HCT116 (cell line): ENCODE measurements at regions not wholly inside any gene's neighbourhood (a gene's known extent, or its start where the extent isn't known, plus 50 kb on each side); places are given as distances from the start of the nearest gene placed in this dataset.

ENCODE experiments used
- ATAC-seq: fragments of 200-7000 bp; cut with Tn5 transposase; 2 replicates; pipeline ENCODE4 v1.9.1; 2020; ENCODE audit warnings: mild to moderate bottlenecking, moderate library complexity
- BruUV-seq: library from RNA; stranded (reverse); fragments of 400-500 nt; replicated peaks from 2 replicates; lab custom pipeline; 2021; lab: Mats Ljungman, UMichigan
- CTCF ChIA-PET: fragments of 300-600 bp; sonication (Branson Sonifier 250); formaldehyde crosslinking; loops from one replicate; lab custom pipeline; 2021; ENCODE audit warnings: antibody characterized with exemption; lab: Charles Lee
- POLR2A ChIA-PET: fragments of 300-600, 350-600 bp; sonication (Branson Sonifier 250); formaldehyde crosslinking; loops from one replicate; lab custom pipeline; 2021; ENCODE audit warnings: antibody characterized with exemption; lab: Charles Lee
- RAD21 ChIA-PET, 2 experiments: fragments of 300-600 bp; sonication (Branson Sonifier 250); formaldehyde crosslinking; loops; one replicate each; lab custom pipeline; 2023; ENCODE audit warnings: low total read pairs in 2 of 2; ENCODE audit not compliant: uncharacterized antibody in 2 of 2, unreplicated experiment in 2 of 2, low non-redundant PET in 1 of 2; lab: Charles Lee
- DNase-seq: peaks from one replicate; pipeline ENCODE4 v3.0.0-alpha.2; 2010; ENCODE audit warnings: low read depth, low spot score
- H2AFZ ChIP-seq: fragments of 200-600 bp; shearing (Covaris generic), sonication (generic); 2 replicates; pipeline ENCODE4 v1.6.1; 2017; ENCODE audit warnings: low read depth, mixed run types, mixed read lengths, antibody characterized with exemption, low read length; ENCODE audit not compliant: poor library complexity, severe bottlenecking
- H3K27ac ChIP-seq: 2 replicates; pipeline ENCODE4 v1.5.1; 2012; ENCODE audit warnings: low read depth, low read length
- H3K27me3 ChIP-seq: fragments of 200-600 bp; sonication (generic); 2 replicates; pipeline ENCODE4 v1.6.1; 2016; ENCODE audit warnings: mixed run types, low read length, mixed read lengths; ENCODE audit not compliant: insufficient read depth
- H3K36me3 ChIP-seq, 2 experiments: fragments of 200-500 bp in 1 of 2; fragments of 200-600 bp in 1 of 2; sonication (Bioruptor generic) in 1 of 2; sonication (generic) in 1 of 2; 2 replicates each; pipeline versions ENCODE4 v1.5.1 to v1.6.1; 2014 to 2016; ENCODE audit warnings: low read length in 2 of 2, inconsistent platforms in 1 of 2, mixed read lengths in 1 of 2, mixed run types in 1 of 2; ENCODE audit not compliant: insufficient read depth in 2 of 2, control insufficient read depth in 1 of 2
- H3K4me1 ChIP-seq, 2 experiments: fragments of 200-600 bp in 1 of 2; sonication (generic) in 1 of 2; 2 replicates each; pipeline versions ENCODE4 v1.5.1 to v1.6.1; 2012 to 2017; ENCODE audit warnings: low read length in 2 of 2, inconsistent platforms in 1 of 2, mild to moderate bottlenecking in 1 of 2, mixed read lengths in 1 of 2, mixed run types in 1 of 2, moderate library complexity in 1 of 2; ENCODE audit not compliant: insufficient read depth in 2 of 2, control insufficient read depth in 1 of 2
- H3K4me2 ChIP-seq: fragments of 200-600 bp; sonication (generic); 2 replicates; pipeline ENCODE4 v1.6.1; 2017; ENCODE audit warnings: mixed run types, low read length, mixed read lengths
- H3K4me3 ChIP-seq, 2 experiments: fragments of 200-600 bp in 1 of 2; sonication (generic) in 1 of 2; replicated peaks in 1 of 2; 2 replicates each; pipeline ENCODE4 v1.5.1; 2011 to 2016; ENCODE audit warnings: low read length in 2 of 2, control low read depth in 1 of 2, low read depth in 1 of 2, mild to moderate bottlenecking in 1 of 2, mixed read lengths in 1 of 2, mixed run types in 1 of 2
- H3K79me2 ChIP-seq: fragments of 200-600 bp; sonication (generic); 2 replicates; pipeline ENCODE4 v1.6.1; 2017; ENCODE audit warnings: mild to moderate bottlenecking, mixed run types, low read length, moderate library complexity, mixed read lengths; ENCODE audit not compliant: insufficient read depth
- H3K9ac ChIP-seq: fragments of 200-600 bp; sonication (generic); 2 replicates; pipeline ENCODE4 v1.6.1; 2016; ENCODE audit warnings: low read length, mixed read lengths
- H3K9me2 ChIP-seq: fragments of 200-600 bp; sonication (generic), shearing (Covaris generic); 2 replicates; pipeline ENCODE4 v1.6.1; 2017; ENCODE audit warnings: mixed run types, mild to moderate bottlenecking, moderate library complexity; ENCODE audit not compliant: insufficient read depth
- H3K9me3 ChIP-seq, 2 experiments: fragments of 200-500 bp in 1 of 2; fragments of 200-600 bp in 1 of 2; sonication (Bioruptor generic) in 1 of 2; sonication (generic) in 1 of 2; 2 replicates each; pipeline ENCODE4 v1.6.1; 2014 to 2017; ENCODE audit warnings: low read length in 2 of 2, mixed read lengths in 2 of 2, inconsistent platforms in 1 of 2, low read depth in 1 of 2, mild to moderate bottlenecking in 1 of 2, mixed run types in 1 of 2, moderate library complexity in 1 of 2; ENCODE audit not compliant: control insufficient read depth in 1 of 2, insufficient read depth in 1 of 2
- H4K20me1 ChIP-seq: fragments of 200-600 bp; sonication (generic), shearing (Covaris generic); 2 replicates; pipeline ENCODE4 v1.6.1; 2017; ENCODE audit warnings: mixed run types, mild to moderate bottlenecking, moderate library complexity; ENCODE audit not compliant: insufficient read depth
- ATF3 ChIP-seq: IDR thresholded peaks from 2 replicates; pipeline ENCODE4 v1.6.1; 2012
- CBX3 ChIP-seq: IDR thresholded peaks from 2 replicates; pipeline ENCODE4 v1.6.1; 2012; ENCODE audit warnings: low read depth
- EGR1 ChIP-seq: IDR thresholded peaks from 2 replicates; pipeline ENCODE4 v1.6.1; 2012; ENCODE audit warnings: low read depth
- ELF1 ChIP-seq: IDR thresholded peaks from 2 replicates; pipeline ENCODE4 v1.6.1; 2012; ENCODE audit warnings: low read depth, borderline replicate concordance
- EZH2 ChIP-seq: fragments of 200-600 bp; sonication (generic); IDR thresholded peaks from 2 replicates; pipeline ENCODE4 v1.6.1; 2017; ENCODE audit warnings: antibody characterized with exemption, mixed run types
- EZH2phosphoT487 ChIP-seq: fragments of 200-600 bp; IDR thresholded peaks from 2 replicates; pipeline ENCODE4 v1.6.1; 2018; ENCODE audit warnings: antibody characterized with exemption, borderline replicate concordance
- FOSL1 ChIP-seq: IDR thresholded peaks from 2 replicates; pipeline ENCODE4 v1.6.1; 2012; ENCODE audit warnings: low read depth
- JUND ChIP-seq: IDR thresholded peaks from 2 replicates; pipeline ENCODE4 v1.6.1; 2012
- POLR2AphosphoS5 ChIP-seq: IDR thresholded peaks from 2 replicates; pipeline ENCODE4 v1.6.1; 2011; ENCODE audit warnings: mild to moderate bottlenecking, low read depth, low read length, moderate library complexity
- RAD21 ChIP-seq: IDR thresholded peaks from 2 replicates; pipeline ENCODE4 v1.6.1; 2012; ENCODE audit warnings: low read depth, mild to moderate bottlenecking
- SIN3A ChIP-seq: IDR thresholded peaks from 2 replicates; pipeline ENCODE4 v1.6.1; 2012; ENCODE audit warnings: low read depth
- SP1 ChIP-seq: IDR thresholded peaks from 2 replicates; pipeline ENCODE4 v1.6.1; 2012; ENCODE audit warnings: low read depth
- SRF ChIP-seq: IDR thresholded peaks from 2 replicates; pipeline ENCODE4 v1.6.1; 2012; ENCODE audit warnings: low read depth
- YY1 ChIP-seq: IDR thresholded peaks from 2 replicates; pipeline ENCODE4 v1.6.1; 2011; ENCODE audit warnings: low read length, low read depth, moderate library complexity, mild to moderate bottlenecking; ENCODE audit not compliant: insufficient replicate concordance; ENCODE audit errors: extremely low read depth
- intact Hi-C: fragments of 100-400 bp; cut with micrococcal nuclease; formaldehyde crosslinking; loops from 2 replicates; pipeline ENCODE4 v1.10.0; 2022

- Histone ChIP-seq H3K4me3 (no peak overlapping the region), H3K9me3 (no peaks in the 10 kb centered on the region), H3K4me2 (no peak overlapping the region), H3K9me2 (no peaks in the 10 kb centered on the region), H3K27ac (no peak overlapping the region)
- CTCF ChIA-PET, result no interaction called here
- BruUV-seq, result no TSS peak
- no peak for TF ChIP-seq RAD21
- TF ChIP-seq FOSL1, result no peak
- no peak for TF ChIP-seq SIN3A
- TF ChIP-seq YY1, result no peak
- TF ChIP-seq JUND, result no peak
- TF ChIP-seq CBX3, result no peak
- TF ChIP-seq EZH2phosphoT487, result no peak
- no peak for TF ChIP-seq ATF3
- TF ChIP-seq EGR1, result no peak
- TF ChIP-seq SP1, result no peak
- no peak for TF ChIP-seq SRF
- no peak for TF ChIP-seq EZH2
- TF ChIP-seq ELF1, result no peak
- TF ChIP-seq, all 23 proteins: peak for 0
- POLR2A ChIA-PET, result no interaction called here
- Histone ChIP-seq H3K4me1 (no peaks in the 10 kb centered on the region), H3K27me3 (no peaks in the 10 kb centered on the region), H2AFZ (no peak overlapping the region), H3K9ac (no peak overlapping the region), H3K36me3 (no peaks in the 10 kb centered on the region), H3K79me2 (no peaks in the 10 kb centered on the region), H4K20me1 (no peaks in the 10 kb centered on the region)
- RAD21 ChIA-PET, result no interaction called here
- intact Hi-C loops, result no loop called here
- no peak for DNase-seq
- no peak for ATAC-seq
Measured at GRCh38 chr6:122153557-122153956, 245.9 kb upstream of the HSF2 start.

- Histone ChIP-seq H3K9me2 (no peaks in the 10 kb centered on the region), H3K4me2 (no peak overlapping the region), H3K27ac (no peak overlapping the region), H3K4me3 (no peak overlapping the region), H3K9ac (no peak overlapping the region), H2AFZ (peak overlapping the region; percentile 79), H3K9me3 (no peaks in the 10 kb centered on the region), H3K27me3 (no peaks in the 10 kb centered on the region), H3K4me1 (no peaks in the 10 kb centered on the region), H4K20me1 (no peaks in the 10 kb centered on the region), H3K79me2 (no peaks in the 10 kb centered on the region), H3K36me3 (no peaks in the 10 kb centered on the region)
- TF ChIP-seq RAD21 (no peak), POLR2AphosphoS5 (no peak), YY1 (no peak)
- DNase-seq (no peak), ATAC-seq (no peak)
- intact Hi-C loops, result no loop called here
- ChIA-PET CTCF (no interaction called here), POLR2A (no interaction called here), RAD21 (no interaction called here)
- no TSS peak for BruUV-seq
Measured at GRCh38 chr6:122154155-122154554, 245.3 kb upstream of the HSF2 start.
